WI38 (cell line): ENCODE measurements at regions not wholly inside any gene's neighbourhood (a gene's known extent, or its start where the extent isn't known, plus 50 kb on each side); places are given as distances from the start of the nearest gene placed in this dataset.

Experiments
- H3K4me3 ChIP-seq: 2 replicates; pipeline ENCODE4 v1.5.1; 2011; ENCODE audit warnings: low read depth, mild to moderate bottlenecking, control low read depth, low read length
- TF ChIP-seq, protein P1 (sequence below): IDR thresholded peaks from 2 replicates; pipeline ENCODE4 v1.5.1; 2012; ENCODE audit warnings: low read depth, mild to moderate bottlenecking, control low read depth, low read length

DNA sequence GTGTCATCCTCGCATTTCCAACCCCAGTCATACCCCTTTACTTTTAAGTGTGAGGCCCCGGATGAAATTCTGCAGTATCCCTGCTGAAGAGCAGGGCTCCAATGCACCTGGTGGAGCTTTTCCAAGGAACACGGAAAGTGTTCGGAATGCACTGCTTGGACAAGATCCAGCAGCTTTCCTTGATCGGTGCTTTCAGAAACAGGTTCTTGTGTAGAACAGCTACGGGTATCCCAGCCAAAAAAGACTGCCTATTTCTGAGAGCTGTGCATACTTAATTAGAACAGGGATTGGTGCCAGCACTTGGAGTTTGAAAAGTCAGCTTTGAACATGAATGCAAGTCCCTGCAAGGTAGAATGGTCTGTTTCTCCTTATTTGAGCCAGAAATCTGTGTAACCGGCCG, 87.2 kb upstream of the C1QTNF9B start:
- TF ChIP-seq, protein P1, sequence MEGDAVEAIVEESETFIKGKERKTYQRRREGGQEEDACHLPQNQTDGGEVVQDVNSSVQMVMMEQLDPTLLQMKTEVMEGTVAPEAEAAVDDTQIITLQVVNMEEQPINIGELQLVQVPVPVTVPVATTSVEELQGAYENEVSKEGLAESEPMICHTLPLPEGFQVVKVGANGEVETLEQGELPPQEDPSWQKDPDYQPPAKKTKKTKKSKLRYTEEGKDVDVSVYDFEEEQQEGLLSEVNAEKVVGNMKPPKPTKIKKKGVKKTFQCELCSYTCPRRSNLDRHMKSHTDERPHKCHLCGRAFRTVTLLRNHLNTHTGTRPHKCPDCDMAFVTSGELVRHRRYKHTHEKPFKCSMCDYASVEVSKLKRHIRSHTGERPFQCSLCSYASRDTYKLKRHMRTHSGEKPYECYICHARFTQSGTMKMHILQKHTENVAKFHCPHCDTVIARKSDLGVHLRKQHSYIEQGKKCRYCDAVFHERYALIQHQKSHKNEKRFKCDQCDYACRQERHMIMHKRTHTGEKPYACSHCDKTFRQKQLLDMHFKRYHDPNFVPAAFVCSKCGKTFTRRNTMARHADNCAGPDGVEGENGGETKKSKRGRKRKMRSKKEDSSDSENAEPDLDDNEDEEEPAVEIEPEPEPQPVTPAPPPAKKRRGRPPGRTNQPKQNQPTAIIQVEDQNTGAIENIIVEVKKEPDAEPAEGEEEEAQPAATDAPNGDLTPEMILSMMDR: no peak
- no peak overlapping the region for H3K4me3 ChIP-seq

DNA sequence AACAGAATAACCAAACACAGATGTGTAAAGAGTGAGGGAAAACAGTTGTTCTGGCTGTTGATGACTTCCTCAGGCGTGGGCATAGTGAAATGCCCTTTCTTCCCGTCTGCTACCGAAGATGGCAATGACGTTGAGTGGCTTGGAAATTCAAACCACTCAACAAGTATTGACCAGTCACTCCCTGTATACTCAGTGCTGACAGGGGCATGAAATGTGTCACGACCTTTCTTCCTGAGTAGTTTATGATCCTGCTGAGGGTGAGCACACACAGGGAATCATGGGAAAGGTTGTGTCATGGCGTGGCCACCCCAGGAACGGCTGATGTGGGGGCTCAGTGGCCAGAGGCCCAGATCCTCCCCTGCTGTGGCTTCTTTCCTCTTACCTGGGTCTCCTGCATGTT, 87.8 kb upstream of the C1QTNF9B start:
- TF ChIP-seq, protein P1: no peak
- H3K4me3 ChIP-seq: no peak overlapping the region

DNA sequence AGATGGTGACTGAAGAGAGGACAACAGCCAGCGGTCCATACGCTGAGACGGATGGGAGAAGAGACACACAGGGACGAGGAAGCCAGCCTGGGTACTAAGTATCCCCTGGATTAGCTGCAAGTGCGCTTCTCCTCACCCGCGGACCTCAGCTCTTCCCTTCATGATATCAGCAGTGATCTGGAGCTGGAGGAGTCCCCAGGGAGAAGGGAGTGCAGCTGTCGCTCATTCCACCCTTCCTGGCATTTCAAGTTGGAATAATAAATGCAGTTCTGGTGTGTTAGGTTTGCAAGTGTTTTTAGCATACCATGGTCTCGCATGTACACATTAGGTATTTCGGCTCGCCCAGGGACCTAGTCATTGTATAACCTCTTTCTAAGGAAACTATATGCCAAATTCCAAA, 88.5 kb upstream of the C1QTNF9B start:
- TF ChIP-seq, protein P1: no peak
- no peak overlapping the region for H3K4me3 ChIP-seq

DNA sequence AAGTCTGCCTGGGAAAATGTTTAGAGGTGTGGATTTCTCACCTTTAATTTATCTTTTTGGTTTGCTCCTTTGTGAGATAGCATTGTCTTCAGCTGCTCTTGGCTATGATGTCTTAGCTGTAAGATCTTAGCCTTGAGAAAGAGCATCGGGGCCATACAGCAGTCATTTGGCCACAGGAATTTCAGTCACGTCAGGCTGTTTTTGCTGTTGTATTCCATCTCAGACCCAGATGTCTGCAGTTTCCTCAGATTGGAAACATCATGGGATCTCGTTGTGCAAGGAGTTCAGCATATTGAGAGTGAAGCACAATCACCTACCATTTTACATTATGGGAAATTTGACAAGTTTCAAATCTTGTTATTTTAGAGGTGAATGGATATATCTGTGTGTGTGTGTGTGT, 89.3 kb upstream of the C1QTNF9B start:
- TF ChIP-seq, protein P1: no peak
- H3K4me3 ChIP-seq: no peak overlapping the region

DNA sequence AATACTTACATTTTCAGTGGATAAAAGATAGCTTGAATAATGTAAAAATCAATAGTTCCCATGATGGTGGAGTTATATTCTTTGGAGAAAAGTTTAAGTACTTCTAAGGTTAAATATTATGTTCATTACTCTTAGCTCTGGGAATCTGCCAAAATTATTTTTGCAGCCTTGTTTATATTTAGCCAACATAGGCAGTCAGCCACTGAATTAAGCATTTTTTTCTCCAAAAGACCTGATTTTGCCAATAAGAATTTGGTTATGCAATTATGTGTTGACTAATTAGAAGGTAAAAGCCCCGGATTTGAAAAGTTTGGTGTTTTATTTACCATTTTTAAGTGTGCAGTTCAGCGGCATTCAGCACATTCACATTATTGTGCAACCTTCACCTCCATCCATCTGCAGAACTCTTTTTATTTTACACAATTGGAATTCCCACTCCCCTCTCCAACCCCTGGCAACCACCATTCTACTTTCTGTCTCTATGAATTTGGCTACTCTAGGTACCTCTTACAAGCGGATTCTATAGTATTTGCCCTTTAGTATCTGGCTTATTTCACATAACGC, 90.1 kb upstream of the C1QTNF9B start:
- TF ChIP-seq, protein P1: no peak
- H3K4me3 ChIP-seq: no peak overlapping the region

DNA sequence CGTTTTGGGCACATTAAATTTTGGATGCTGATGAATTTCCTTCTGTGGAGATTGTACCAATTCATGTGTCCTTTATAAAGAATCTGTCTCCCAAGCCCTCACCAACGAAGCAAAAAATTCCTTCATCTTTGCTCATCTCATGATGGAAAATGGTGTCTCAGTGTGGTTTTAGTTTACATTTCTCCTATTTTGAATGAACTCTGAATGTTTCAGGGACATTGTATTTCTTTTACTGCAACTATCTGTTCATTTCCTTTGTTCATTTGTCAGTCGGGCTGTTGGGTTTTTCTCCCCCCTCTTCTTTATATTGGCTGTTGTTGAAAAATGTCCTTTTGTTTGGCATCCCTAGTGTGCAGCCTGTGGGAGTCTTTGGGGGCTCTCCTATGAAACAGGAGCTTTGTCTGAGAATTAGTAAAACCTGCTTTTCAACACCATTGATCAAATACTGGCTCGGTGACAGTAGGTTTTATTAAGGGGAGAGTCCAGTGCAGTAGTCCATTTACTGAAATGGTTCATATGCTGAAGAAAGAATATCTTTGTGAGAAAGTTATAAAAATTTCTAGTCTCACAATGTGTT, 91.3 kb upstream of the C1QTNF9B start:
- TF ChIP-seq, protein P1: no peak
- no peak overlapping the region for H3K4me3 ChIP-seq

DNA sequence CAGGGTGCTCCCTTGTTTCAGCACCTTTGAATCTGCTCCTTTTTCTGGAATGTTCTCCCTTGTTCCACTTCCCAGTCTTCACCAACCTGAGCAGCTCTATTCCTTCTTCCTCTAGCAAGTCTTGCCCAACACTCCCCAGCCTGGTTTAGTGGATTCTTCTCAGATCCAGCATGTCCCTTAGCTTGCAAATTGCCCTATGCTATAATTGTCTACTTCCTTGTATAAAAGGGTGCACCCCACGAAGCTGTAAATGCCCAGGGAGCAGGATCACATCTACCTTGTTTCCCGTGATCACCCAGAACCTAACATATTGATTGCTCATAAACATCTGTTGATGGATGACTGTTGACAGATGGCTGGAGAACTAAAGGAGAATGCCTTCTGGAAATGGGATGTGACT, 93.2 kb upstream of the C1QTNF9B start:
- TF ChIP-seq, protein P1: no peak
- H3K4me3 ChIP-seq: no peak overlapping the region
